GM23338 (cell line): ENCODE measurements at regions not wholly inside any gene's neighbourhood (a gene's known extent, or its start where the extent isn't known, plus 50 kb on each side); places are given as distances from the start of the nearest gene placed in this dataset.

Source experiments
- ATAC-seq: fragments of 200-7000 bp; cut with Tn5 transposase; 3 replicates; pipeline ENCODE4 v1.9.1; 2020
- DNase-seq: peaks from one replicate; pipeline ENCODE4 v3.0.0-alpha.2; 2015; ENCODE audit warnings: low spot score
- H2AFZ ChIP-seq: fragments of 200-600 bp; sonication (generic); 2 replicates; pipeline ENCODE4 v1.8.0; 2016; ENCODE audit warnings: antibody characterized with exemption, mild to moderate bottlenecking, moderate library complexity
- H3F3A ChIP-seq: fragments of 200-600 bp; sonication (generic); replicated peaks from 2 replicates; pipeline ENCODE4 v1.8.0; 2017; ENCODE audit warnings: antibody characterized with exemption, mixed run types, low read depth
- H3K27ac ChIP-seq: fragments of 200-600 bp; sonication (generic); 2 replicates; pipeline ENCODE4 v1.6.1; 2016; ENCODE audit warnings: low read depth
- H3K27me3 ChIP-seq: fragments of 200-600 bp; sonication (generic); 2 replicates; pipeline ENCODE4 v1.8.0; 2016; ENCODE audit warnings: mild to moderate bottlenecking, mixed run types, moderate library complexity; ENCODE audit not compliant: insufficient read depth
- H3K36me3 ChIP-seq: fragments of 200-600 bp; sonication (generic); 2 replicates; pipeline ENCODE4 v1.8.0; 2016; ENCODE audit warnings: mild to moderate bottlenecking; ENCODE audit not compliant: insufficient read depth
- H3K4me1 ChIP-seq: fragments of 200-600 bp; sonication (generic); 2 replicates; pipeline ENCODE4 v1.8.0; 2016; ENCODE audit warnings: mild to moderate bottlenecking, moderate library complexity; ENCODE audit not compliant: insufficient read depth
- H3K4me2 ChIP-seq: fragments of 200-600 bp; sonication (generic); 2 replicates; pipeline ENCODE4 v1.7.1; 2017; ENCODE audit warnings: mixed run types
- H3K4me3 ChIP-seq: fragments of 200-600 bp; sonication (generic); 2 replicates; pipeline ENCODE4 v1.6.1; 2016; ENCODE audit warnings: mixed run types
- H3K79me2 ChIP-seq: fragments of 200-600 bp; sonication (generic); replicated peaks from 2 replicates; pipeline ENCODE4 v1.8.0; 2017; ENCODE audit warnings: mild to moderate bottlenecking; ENCODE audit not compliant: insufficient read depth
- H3K9me2 ChIP-seq: fragments of 200-600 bp; sonication (generic); 2 replicates; pipeline ENCODE4 v1.8.0; 2017; ENCODE audit not compliant: insufficient read depth
- H4K20me1 ChIP-seq: fragments of 200-600 bp; sonication (generic); replicated peaks from 2 replicates; pipeline ENCODE4 v1.8.0; 2017; ENCODE audit warnings: mild to moderate bottlenecking; ENCODE audit not compliant: insufficient read depth
- H3K27ac Mint-ChIP-seq: 2 replicates; pipeline ENCODE4 v1.8.0; 2020; ENCODE audit warnings: inconsistent platforms, mild to moderate bottlenecking, moderate library complexity, mixed read lengths
- H3K27me3 Mint-ChIP-seq: 3 replicates; pipeline ENCODE4 v1.8.0; 2022; ENCODE audit warnings: low read depth, mild to moderate bottlenecking, moderate library complexity, mixed read lengths, inconsistent platforms; ENCODE audit not compliant: insufficient read depth, poor library complexity
- H3K36me3 Mint-ChIP-seq: 3 replicates; pipeline ENCODE4 v1.8.0; 2021; ENCODE audit warnings: low read depth, mild to moderate bottlenecking, inconsistent platforms, moderate library complexity, mixed read lengths
- H3K4me1 Mint-ChIP-seq: 3 replicates; pipeline ENCODE4 v1.8.0; 2020; ENCODE audit warnings: mild to moderate bottlenecking, inconsistent platforms, mixed read lengths
- H3K4me3 Mint-ChIP-seq: 3 replicates; pipeline ENCODE4 v1.8.0; 2021; ENCODE audit warnings: moderate library complexity, mild to moderate bottlenecking, inconsistent platforms, mixed read lengths
- H3K9me3 Mint-ChIP-seq: 3 replicates; pipeline ENCODE4 v1.8.0; 2020; ENCODE audit warnings: moderate library complexity, mild to moderate bottlenecking, inconsistent platforms, mixed read lengths
- CREB1 ChIP-seq: fragments of 250-450 bp; sonication (Bioruptor Pico); IDR thresholded peaks from 2 replicates; pipeline ENCODE4 v1.5.0; 2020; ENCODE audit warnings: low read depth, mild to moderate bottlenecking, moderate library complexity
- CTCF ChIP-seq, 2 experiments: fragments of 200-600 bp in 1 of 2; sonication (generic) in 1 of 2; conservative IDR thresholded peaks; 2 replicates each; pipeline versions ENCODE4 v1.5.1 to v1.6.1; 2016 to 2017; ENCODE audit warnings: antibody characterized with exemption in 2 of 2, low read depth in 2 of 2, mild to moderate bottlenecking in 2 of 2, moderate library complexity in 1 of 2
- ETS1 ChIP-seq: IDR thresholded peaks from 2 replicates; pipeline ENCODE4 v1.6.1; 2016; ENCODE audit warnings: antibody characterized with exemption
- EZH2 ChIP-seq: fragments of 200-600 bp; sonication (generic); IDR thresholded peaks from one replicate; pipeline ENCODE4 v1.8.0; 2017; ENCODE audit warnings: antibody characterized with exemption, mild to moderate bottlenecking, low read depth; ENCODE audit not compliant: unreplicated experiment
- EZH2phosphoT487 ChIP-seq: fragments of 200-600 bp; sonication (generic); IDR thresholded peaks from one replicate; pipeline ENCODE4 v1.8.1; 2018; ENCODE audit warnings: antibody characterized with exemption; ENCODE audit not compliant: unreplicated experiment
- JUNB ChIP-seq: IDR thresholded peaks from one replicate; pipeline ENCODE4 v1.6.1; 2016; ENCODE audit warnings: antibody characterized with exemption; ENCODE audit not compliant: unreplicated experiment
- NANOG ChIP-seq: IDR thresholded peaks from 2 replicates; pipeline ENCODE4 v1.6.1; 2016; ENCODE audit warnings: antibody characterized with exemption, borderline replicate concordance
- POLR2AphosphoS5 ChIP-seq: IDR thresholded peaks from 2 replicates; pipeline ENCODE4 v1.6.1; 2016; ENCODE audit warnings: antibody characterized with exemption, low read depth
- REST ChIP-seq: IDR thresholded peaks from one replicate; pipeline ENCODE4 v1.6.1; 2018; ENCODE audit warnings: antibody characterized with exemption; ENCODE audit not compliant: unreplicated experiment
- STAT1 ChIP-seq: IDR thresholded peaks from one replicate; pipeline ENCODE4 v1.6.1; 2016; ENCODE audit warnings: antibody characterized with exemption; ENCODE audit not compliant: unreplicated experiment
- ZNF114 ChIP-seq: fragments of 250-450 bp; sonication (Bioruptor Pico); IDR thresholded peaks from 2 replicates; pipeline ENCODE4 v1.5.0; 2020; ENCODE audit warnings: mild to moderate bottlenecking, moderate library complexity
- ZNF331 ChIP-seq: fragments of 250-450 bp; sonication (Bioruptor Pico); IDR thresholded peaks from 2 replicates; pipeline ENCODE4 v1.5.0; 2020; ENCODE audit warnings: low read depth, mild to moderate bottlenecking, moderate library complexity
- ZNF462 ChIP-seq: fragments of 250-450 bp; sonication (Bioruptor Pico); IDR thresholded peaks from 2 replicates; pipeline ENCODE4 v1.5.0; 2020; ENCODE audit warnings: mild to moderate bottlenecking, moderate library complexity

DNA sequence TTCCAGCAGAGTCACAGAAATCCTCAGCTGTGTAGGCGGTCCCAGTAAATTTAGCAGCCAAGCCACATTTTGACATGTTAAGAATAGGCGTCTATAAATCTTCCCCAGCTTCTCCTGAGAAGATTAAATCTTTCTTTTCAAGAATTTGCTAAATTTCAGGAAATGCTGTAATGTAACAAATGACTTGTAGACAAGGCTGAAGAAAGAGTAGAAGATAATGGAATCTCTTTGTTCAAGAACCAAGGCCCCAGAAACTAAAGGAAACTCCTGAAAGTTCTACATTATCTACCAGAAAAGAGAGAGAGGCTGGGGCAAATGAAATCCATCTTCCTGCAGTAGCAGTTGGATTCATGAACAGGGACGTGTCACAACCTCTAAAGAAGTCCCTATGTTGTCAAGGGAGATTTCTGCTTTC, 760.3 kb downstream of the NOVA1 start:
- no peak overlapping the region for H3K4me2 ChIP-seq
- ATAC-seq (no peak), DNase-seq (no peak)
- Mint-ChIP-seq H3K9me3 (peaks cover 3% of the 10 kb centered on the region; the same call in 1 of the 3 replicates), H3K4me3 (no peak overlapping the region), H3K4me1 (peaks cover 9% of the 10 kb centered on the region; the same call in 2 of the 3 replicates), H3K36me3 (no peaks in the 10 kb centered on the region), H3K27ac (no peak overlapping the region), H3K27me3 (no peaks in the 10 kb centered on the region)
- no peak overlapping the region for H3K27ac ChIP-seq
- H3K27me3 ChIP-seq: no peaks in the 10 kb centered on the region
- no peaks in the 10 kb centered on the region for H3K36me3 ChIP-seq
- no peak overlapping the region; the same call in 1 of the 2 replicates for H2AFZ ChIP-seq
- H3F3A ChIP-seq: no peaks in the 10 kb centered on the region
- no peaks in the 10 kb centered on the region for H4K20me1 ChIP-seq
- H3K79me2 ChIP-seq: no peaks in the 10 kb centered on the region
- no peaks in the 10 kb centered on the region for H3K9me2 ChIP-seq
- no peak for TF ChIP-seq ZNF462
- no peak for TF ChIP-seq CREB1
- no peak for TF ChIP-seq ZNF331
- TF ChIP-seq POLR2AphosphoS5: no peak
- TF ChIP-seq STAT1: no peak
- no peak for TF ChIP-seq EZH2
- TF ChIP-seq ZNF114 (CRISPR knock-in tag): no peak
- no peak for TF ChIP-seq EZH2phosphoT487
- no peak for TF ChIP-seq CTCF (conservative IDR thresholded peaks at IDR 0.05; ENCODE audit: low read depth in 2 of 2)
- TF ChIP-seq REST: no peak
- TF ChIP-seq ETS1: no peak
- TF ChIP-seq NANOG: no peak
- TF ChIP-seq JUNB: no peak
- H3K4me3 ChIP-seq: no peak overlapping the region
- H3K4me1 ChIP-seq: no peaks in the 10 kb centered on the region
